Spleen (tissue), 7 donors: ENCODE measurements at regions not wholly inside any gene's neighbourhood (a gene's known extent, or its start where the extent isn't known, plus 50 kb on each side); places are given as distances from the start of the nearest gene placed in this dataset.

Experiments used
- POLR2A ChIP-seq, 3 donors: fragments of 450-650 bp; IDR thresholded peaks; one replicate each; pipeline ENCODE4 v1.5.1; 2017; ENCODE audit warnings: antibody characterized with exemption in 3 of 3, mild to moderate bottlenecking in 1 of 3
- TF ChIP-seq, protein P1 (sequence below), 11 experiments: fragments of 200-600 bp in 7 of 11; fragments of 450-650 bp in 4 of 11; sonication (generic) in 4 of 11; IDR thresholded peaks in 8 of 11; conservative IDR thresholded peaks in 3 of 11; 1 replicate in 7 of 11; 2 replicates in 4 of 11; pipeline versions ENCODE4 v1.4.0 to v1.8.0; 2016 to 2021; ENCODE audit warnings: antibody characterized with exemption in 11 of 11, inconsistent platforms in 4 of 11, mild to moderate bottlenecking in 1 of 11
- donor health status: DM: no; HTN: no; CAD: no; lungs with moderate emphysema.
- donor health status: DM: no; HTN: no; CAD: no.
- donor health status: DM: no; HTN: no; CAD: no.

DNA sequence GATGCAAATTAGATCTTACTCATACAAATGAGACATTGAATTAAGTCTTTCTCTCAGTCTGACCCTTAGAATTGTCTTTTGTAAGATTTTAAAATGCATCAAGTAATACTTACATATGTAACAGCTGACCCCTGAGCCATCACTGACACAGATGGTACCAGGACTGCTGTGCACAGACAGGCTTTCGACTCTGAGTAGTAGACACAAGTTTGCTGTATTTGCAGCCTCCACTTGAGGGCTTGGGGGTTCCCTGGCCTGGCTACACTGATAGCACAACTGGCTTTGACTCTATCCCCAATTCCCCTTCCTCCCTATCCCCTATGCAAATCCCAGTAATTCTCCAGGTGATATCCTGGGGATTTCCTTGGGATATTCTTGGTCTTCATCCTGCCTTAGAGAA lies 200.7 kb downstream of the RPIA start:
- TF ChIP-seq, protein P1, sequence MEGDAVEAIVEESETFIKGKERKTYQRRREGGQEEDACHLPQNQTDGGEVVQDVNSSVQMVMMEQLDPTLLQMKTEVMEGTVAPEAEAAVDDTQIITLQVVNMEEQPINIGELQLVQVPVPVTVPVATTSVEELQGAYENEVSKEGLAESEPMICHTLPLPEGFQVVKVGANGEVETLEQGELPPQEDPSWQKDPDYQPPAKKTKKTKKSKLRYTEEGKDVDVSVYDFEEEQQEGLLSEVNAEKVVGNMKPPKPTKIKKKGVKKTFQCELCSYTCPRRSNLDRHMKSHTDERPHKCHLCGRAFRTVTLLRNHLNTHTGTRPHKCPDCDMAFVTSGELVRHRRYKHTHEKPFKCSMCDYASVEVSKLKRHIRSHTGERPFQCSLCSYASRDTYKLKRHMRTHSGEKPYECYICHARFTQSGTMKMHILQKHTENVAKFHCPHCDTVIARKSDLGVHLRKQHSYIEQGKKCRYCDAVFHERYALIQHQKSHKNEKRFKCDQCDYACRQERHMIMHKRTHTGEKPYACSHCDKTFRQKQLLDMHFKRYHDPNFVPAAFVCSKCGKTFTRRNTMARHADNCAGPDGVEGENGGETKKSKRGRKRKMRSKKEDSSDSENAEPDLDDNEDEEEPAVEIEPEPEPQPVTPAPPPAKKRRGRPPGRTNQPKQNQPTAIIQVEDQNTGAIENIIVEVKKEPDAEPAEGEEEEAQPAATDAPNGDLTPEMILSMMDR (IDR thresholded peaks at IDR 0.05 in 8 of 11, conservative IDR thresholded peaks at IDR 0.05 in 3 of 11): no peak
- no peak for TF ChIP-seq POLR2A (IDR thresholded peaks at IDR 0.05)
